NCI-H187 (cell line): ENCODE measurements at regions not wholly inside any gene's neighbourhood (a gene's known extent, or its start where the extent isn't known, plus 50 kb on each side); places are given as distances from the start of the nearest gene placed in this dataset.

Experiments used
- DNase-seq, 2 experiments: peaks; one replicate each; lab custom pipeline; 2025; lab: John Stamatoyannopoulos, UW

DNA sequence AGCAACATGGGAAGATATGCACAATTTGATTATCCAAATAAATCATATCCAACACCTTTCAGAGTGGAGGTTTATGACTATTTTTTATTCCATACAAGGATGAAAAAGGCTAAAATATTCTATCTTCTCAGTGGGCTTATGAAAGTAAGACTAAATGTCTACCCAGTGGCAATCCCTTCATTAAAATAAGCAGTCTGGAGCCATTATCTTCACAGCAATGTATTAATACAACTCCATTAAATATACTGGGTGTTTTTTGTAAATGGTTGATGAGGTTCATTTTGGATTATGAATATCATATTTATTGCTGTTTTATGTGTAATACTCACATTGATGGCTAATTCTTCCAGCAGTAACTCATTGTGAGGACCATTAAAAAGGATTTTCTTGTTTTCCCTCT lies 352.7 kb upstream of the SOX11 start:
- DNase-seq = no peak

DNA sequence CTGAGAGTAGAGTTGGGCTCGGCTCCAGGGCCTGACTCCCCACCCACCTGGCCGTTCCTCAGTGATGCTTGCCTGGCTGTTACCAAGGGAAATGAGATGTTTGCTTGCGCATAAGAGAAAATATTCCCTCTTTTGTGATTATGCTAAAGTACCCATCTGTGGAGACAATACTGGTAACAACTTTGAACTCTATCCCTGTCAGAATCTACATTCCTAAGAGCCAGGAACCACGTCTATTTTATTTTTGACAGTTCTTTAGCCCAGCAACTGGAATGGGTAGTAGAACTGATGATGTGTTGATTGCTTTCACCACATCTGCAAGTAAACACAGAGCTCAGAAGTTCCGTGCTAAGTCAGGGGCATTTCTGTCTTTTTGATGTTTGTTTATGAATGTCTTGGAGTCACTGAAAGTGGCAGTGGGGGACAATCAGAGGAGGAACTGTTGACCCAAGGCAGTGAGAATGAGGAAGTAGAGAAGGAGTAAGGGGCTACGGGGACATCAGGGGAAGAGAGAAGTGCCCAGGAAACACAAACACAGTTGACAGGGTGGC lies 348.3 kb upstream of the SOX11 start:
- no peak for DNase-seq

DNA sequence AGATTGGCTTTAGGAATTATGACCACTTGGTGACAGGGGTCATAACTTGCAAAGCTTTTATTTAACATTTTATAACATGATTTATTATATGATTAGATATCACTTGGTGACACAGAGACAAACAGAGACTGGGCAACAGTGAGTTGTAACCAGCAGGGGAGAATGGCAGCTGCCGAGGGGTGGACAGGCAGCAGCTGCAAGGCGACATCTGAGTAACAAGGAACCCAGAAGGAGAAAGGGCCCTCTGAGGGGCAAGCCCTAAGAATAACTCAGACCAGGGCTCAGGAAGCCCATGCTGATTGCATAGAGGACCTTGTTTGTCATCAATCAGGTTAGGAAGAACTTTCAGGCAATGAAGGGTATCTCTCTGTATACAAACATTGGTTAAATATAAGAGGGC lies 339.9 kb upstream of the SOX11 start:
- no peak for DNase-seq

DNA sequence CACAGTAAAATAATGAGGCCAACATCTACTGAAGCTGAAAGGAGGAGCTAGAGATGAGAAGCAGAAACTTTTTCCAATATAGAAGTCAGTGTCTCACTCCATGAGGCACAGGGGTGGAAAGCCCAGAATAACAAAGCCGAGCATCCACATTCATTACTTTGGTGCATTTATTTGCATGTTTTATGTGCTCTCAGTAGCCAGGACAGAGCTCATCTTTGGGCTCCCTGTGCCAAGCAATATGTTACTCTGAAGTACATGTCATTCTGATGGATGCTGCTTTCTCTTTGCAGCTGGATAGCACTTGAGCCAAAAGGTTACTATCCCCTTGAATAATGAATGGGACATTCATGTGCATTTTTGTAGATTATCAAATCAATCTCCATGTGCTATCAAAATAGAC lies 338.6 kb upstream of the SOX11 start:
- DNase-seq = no peak

DNA sequence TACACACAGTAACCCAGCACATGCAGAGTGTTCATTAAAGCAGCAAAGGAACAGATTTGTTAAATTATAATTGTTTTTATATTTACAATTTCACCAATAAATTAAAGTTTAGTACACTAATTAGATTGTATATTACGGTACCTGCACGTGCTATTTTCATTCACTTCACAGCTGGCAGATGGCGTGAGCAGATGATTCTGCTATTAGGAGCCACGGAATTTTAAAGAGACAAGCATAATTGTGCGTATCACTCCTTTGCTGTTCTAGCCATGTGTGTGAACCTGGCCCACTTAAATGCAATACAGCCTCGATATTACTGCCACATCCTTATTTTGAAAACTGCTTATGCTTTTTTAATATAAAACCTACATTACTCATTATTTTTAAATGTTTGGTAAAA lies 332.8 kb upstream of the SOX11 start:
- no peak for DNase-seq

DNA sequence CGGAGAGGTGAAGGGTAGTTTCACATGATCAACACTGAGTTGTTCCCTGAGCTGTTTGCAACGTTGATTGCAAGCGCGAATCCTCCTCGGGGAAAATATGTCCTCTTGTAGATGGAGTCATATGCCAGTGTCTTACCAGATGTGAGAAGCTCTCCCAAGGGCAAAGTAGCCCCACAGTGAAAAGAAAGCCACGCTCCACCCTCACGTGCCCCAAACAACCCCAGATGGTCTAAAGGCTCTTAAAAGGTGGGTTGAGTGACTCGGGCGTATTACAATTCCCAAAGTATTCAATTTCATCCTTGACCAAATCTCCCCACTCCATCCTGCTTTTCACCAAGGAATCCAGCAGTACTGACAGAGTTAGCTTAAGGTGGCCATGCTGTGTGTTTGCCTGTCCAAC lies 332.1 kb upstream of the SOX11 start:
- DNase-seq = no peak

DNA sequence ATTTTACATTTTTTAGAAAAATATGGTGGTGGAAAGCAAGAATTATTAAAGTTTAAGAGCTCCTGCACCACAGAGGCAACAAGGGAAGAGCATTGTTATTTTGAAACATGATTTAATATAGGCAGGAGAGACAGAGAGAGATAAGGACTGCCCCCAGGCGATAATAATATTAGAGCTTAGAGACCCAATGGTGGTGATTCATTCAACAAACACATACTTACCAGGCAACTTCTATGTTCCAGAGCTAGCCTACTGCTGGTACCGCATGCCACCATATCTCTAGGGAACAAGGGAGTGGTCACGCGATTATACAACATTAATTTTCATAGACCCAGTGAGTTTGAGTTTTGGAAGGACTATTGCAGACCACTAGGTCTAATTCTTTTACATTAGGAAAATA lies 327.8 kb upstream of the SOX11 start:
- DNase-seq = no peak

DNA sequence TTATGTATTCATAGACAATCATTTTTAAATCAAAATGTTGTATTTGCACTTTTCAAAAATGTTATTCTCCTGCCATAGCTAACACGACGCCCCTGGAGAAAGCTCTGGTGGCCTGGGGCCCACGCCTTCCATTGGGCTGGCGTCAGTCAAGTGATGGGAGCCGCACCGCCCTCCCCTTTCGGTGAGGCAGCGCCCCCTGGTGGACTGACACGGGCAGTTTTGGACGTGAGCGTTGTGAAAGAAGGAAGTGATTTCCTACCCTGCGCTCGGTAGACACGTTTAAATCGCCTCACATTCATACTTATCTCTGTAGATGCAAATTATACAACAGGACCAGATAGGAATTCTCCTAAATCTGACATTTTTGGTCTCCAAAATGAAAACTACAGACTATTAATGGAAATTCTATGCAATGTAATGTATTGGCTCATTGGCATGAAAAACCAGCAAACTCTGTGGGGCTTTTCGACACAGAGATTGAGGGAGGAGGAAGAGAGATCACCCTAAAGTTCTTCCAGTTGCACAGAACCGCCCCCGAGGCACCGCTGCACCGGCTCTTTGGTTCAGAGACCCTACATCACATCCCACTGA lies 326.2 kb upstream of the SOX11 start:
- peak; percentile 82 for DNase-seq

DNA sequence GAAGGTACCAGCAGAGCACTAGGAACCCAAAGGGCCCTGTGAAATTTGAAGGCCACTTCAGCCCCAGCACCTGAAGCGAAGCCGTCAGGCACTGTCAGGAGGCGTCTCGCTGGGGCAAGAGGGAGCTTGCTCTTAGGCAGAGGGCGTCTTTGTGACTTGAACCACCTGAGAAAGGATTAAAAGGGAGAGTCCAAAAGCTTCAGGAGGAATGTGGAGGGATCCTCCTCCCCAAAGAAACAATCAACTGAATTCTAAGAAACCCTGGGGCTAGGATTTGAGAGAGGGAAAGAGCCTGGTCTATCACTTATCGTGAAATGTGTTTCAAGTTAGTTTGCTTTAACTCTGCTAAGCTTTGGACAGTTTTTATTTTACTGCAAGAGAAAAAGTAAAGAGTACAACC lies 324.9 kb upstream of the SOX11 start:
- no peak for DNase-seq

DNA sequence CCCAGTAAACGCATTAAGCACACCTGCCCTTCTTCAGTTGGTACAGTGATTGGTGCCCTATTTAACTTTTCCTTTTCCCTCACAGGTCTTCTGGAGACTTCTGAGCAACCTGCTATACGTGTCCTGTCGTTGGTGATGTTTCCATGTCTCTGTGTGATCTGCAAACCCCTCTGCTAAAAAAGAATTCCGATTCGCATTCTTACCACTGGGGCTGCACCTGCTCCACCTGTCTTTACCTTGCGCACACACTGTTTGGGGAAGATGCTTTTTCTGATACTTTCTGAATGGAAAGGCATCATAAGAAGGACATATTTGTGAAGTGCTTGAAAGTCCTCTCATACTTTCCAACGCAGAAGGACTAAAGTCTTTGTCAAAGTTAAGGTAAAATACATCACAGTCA lies 323.9 kb upstream of the SOX11 start:
- DNase-seq = no peak

DNA sequence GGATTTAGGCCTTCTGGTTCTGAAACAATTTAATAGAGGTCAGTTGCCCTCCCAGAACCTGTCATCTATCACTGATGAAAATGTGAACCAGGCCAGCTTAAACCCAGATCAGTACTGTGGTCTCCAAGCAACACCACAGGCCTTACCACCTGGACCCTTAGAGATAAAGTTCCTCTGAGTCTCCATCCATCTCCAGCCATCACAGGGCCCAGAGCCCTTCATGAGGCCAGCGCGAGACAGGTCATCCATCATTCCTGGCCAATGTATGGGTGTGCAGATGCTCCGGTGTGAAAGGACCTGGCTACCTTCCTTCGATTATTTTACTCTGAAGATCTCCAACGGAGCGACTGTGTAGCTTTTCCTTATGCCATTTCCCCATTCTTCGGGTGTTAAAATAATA lies 322.7 kb upstream of the SOX11 start:
- no peak for DNase-seq

DNA sequence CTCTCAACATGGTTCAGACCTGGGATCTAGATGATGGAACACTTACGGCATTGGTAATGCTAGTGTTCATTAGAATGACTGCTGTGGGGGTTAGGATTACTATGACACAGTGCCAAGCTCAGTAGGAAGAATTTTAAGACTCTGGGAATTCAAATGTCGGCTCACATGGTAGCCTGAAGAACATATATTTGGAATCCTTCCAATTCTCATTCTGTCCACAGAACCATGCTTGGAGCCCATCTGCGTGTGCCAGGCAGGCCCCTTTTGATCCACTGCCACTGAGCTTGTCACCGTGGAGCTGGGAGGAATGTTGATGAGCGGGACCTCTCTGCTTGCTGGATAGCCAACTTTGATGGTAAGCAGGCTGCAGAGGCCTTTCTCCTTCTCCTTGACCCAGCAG lies 322.0 kb upstream of the SOX11 start:
- no peak for DNase-seq

DNA sequence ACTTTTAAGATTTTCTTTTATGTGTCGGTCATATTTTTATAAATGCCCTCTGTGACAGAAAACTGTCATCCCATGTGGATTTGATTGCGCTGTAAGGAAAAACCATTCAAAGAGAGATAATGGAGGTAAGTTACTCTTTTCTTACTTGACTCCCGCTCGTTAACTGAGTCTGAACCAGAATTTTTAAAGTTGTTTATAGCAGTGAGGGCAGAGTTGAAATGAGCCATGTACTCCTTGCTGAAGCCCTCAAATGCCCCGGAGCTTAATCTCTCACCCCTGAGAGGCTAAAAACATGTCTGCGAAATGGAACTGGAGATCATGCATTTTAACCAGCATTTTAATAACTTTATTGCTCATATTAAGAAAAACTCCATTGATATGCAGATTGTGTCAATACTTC lies 320.0 kb upstream of the SOX11 start:
- DNase-seq = no peak

DNA sequence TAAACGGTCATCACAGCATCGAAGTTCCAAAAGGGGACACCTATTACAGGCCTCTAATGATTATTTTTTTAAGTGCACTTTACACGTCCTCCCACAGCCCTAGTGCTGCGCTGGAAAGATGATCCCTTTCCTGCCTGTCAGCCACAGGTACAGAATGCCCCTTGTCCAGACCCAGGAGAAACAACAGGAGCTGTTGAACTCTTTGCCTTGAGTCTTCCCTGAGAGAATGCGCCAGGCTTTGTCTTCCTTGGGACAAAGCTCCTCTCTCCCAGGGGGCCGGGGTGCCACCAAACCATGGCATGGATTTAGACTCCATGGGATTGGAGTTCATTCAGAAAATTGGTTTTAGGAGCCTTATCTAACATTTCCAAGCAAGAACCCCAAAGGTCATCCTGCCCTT lies 319.0 kb upstream of the SOX11 start:
- DNase-seq = peak; percentile 52 to 83

DNA sequence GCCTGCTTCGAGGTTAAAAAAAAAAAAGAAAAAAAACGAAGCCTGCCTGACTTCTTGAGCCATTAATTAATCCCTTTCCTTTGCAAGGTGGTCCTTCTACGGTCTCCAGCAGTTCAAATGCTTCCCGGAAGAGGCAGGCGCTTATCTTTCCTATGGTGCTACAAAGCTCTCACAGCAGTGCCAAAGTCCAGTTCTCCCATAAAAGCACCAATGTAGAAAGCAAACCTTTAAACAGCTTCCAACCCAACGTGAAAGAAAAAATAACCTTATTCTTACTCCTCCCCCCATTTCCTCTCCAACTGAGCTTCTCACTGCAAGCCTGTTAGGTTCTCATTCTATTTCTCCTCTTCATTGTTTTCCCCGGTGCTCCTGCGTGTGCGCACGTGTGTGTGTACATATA lies 317.4 kb upstream of the SOX11 start:
- DNase-seq = no peak

DNA sequence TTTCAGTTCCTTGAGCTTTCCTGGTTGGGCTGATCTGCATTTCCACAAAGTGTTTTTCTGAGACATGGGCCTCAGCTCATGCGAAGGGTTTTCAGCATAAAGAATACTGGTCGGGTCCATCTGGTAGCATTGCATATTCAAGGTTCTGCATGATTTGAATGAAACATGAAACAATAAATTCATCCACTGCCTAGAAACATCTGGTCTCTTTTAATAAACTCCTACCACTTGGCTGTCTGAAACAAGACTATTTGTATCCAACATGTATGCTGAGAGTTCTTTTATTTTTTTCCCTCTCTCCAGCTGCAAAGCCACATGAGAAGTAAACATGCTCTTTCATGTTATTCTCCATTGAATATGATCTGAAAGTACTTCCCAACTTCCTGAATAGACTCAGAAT lies 314.9 kb upstream of the SOX11 start:
- no peak for DNase-seq

DNA sequence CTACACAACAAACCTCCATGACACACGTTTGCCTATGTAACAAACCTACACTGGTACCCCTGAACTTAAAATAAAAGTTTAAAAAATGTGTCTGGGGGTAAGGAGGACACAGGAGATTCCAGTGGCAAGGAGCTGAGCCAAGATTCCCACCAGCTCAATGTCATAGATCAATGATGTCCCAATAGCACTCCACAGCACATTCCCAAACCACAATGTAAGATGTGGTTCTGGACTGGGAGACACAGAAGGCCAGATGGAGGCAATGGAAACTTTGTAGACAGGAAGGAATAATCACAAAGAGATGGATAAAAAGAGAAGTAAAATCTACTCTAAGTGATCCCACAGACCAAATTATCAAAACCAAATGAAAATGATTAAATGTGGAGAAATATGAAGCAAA lies 312.4 kb upstream of the SOX11 start:
- no peak for DNase-seq

DNA sequence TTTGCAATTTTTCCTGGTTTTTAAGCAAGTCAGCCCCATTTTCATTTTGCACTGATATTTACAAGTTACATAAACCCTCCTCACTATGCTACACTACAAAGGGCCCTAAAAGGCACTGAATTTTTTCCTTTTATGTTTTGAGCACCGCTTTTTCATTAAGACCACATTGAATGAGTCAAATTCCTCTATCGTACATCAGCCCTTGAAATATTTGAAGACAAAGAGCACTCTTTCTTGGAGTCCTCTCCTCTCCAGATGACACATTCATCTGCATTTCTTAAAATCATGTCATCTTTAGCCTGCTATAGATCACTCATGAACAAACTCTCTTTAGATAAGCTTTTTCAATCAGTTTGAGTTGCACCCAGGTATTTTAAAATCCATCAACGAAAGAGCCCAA lies 306.6 kb upstream of the SOX11 start:
- no peak for DNase-seq

DNA sequence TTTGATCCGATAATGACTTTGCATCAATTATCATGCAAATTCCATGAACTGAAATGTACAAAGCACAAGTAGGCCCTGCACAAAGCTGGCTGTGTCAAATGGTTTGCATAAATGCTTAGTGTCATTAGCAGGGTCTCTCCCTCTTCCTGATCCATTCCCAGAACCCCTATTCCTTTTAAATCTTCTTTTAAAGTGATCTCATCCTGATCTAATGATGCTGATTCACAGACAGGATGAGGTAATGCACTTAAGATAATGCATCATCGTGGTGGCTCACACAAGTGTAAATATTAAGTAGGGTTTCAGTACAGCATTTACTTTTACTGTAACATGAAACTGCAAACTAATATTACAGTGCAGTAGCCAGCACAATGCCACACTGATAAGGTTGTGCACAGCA lies 304.8 kb upstream of the SOX11 start:
- no peak for DNase-seq

DNA sequence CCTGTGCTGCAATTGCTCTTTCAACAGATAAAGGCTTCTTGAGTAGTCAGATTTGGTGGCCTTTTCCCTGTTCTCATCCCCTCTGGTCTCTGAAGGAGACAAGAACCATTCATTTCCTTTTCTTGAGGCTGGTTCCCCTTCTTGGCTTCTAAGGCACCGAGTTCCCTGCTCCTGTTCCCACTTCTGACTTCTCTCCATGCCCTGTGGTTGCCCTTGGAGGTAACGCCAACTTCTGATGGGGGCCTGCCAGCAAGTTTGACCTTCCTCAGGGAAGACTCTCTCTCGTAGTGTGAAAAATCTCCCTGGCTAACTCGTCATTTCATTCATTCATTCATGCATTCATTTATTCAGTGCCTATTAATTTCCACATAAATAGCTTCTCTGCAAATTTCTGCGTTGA lies 302.4 kb upstream of the SOX11 start:
- DNase-seq = no peak

DNA sequence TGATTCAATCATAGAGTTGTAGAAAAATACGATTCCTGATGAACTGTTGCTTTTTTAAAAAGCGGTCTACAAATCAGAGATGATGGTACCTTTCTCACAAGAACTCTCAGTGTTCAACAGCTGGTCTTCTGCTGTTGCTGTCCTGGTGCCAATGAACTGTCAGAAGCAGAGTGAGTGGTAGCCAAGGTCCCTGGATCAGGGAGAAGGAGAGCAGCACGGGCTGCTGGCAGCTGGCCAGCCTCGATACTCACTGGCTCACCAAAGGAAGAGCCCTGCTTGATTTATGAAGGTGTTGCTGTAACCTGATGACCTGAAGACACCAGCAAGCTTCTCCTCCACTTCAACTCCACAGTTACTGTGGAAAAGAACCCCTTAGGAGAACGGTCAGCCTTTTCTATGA lies 300.8 kb upstream of the SOX11 start:
- DNase-seq = peak; percentile 75 to 84

DNA sequence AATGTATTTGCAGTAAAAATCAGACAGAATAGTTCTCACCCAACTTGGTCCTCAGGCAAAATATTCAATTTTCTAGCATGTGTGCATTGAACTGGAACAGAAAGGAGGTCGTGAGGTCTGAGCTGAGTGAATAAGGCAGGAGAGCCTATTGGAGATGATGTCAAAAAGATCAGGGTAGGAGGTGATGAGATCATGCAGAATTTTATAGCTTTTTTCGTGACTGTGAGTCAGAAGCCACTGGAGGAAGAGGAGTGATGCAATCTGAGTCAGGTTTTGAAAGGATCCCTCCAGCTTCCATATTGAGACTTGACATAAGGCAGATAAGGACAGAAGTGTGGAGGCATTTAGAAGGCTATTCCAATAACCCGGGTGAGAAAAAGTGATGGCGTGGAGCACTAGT lies 299.5 kb upstream of the SOX11 start:
- no peak for DNase-seq

DNA sequence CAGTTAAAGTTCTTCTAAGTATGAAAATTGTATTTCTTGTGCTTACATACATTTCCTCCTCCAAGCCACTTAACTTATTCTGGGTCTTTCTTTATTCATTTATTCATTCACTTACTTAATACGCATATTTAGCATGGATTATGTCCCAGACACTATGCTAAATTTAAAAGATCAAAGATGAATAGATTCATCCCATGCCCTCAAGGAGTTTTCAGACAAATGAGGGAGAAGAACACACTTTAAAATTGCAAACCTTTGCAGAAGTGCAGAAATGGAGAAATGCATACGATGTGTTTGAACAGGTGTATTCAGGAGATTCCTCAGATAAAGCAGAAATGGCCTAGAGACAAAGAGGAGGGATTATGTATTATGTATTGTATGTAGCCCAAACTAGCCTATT lies 298.7 kb upstream of the SOX11 start:
- no peak for DNase-seq

DNA sequence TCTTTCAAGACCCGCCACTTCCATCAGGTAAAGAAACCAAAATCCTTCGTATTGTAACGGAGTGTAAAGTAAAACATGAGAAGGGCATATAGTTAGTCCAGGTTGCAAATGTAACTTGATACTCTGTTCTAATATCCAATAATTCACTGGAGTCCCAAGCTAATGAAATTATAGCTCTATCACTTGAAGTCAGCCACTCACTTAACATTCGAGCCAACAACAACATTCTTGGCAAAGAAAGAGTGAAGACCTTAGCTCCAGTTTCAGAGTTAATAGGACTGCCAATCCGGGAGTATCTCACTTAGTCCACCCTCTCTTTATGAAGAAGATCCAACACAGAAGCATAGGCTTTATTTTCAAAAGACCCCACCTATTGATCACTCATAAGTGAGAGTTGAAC lies 298.0 kb upstream of the SOX11 start:
- no peak for DNase-seq
